HepG2 (cell line): ENCODE measurements at regions not wholly inside any gene's neighbourhood (a gene's known extent, or its start where the extent isn't known, plus 50 kb on each side); places are given as distances from the start of the nearest gene placed in this dataset.

Source experiments
- ESRRA ChIP-seq: sonication (generic); formaldehyde crosslinking; IDR thresholded peaks from 2 replicates; pipeline ENCODE4 v1.5.1; 2020; ENCODE audit warnings: mild to moderate bottlenecking, low read depth, missing genetic modification reagents
- EZH2 ChIP-seq: conservative IDR thresholded peaks from 2 replicates; pipeline ENCODE4 v1.6.1; 2012; ENCODE audit warnings: mild to moderate bottlenecking, low read depth, low read length, moderate library complexity
- HDAC6 ChIP-seq: fragments of 200-600 bp; sonication (generic); IDR thresholded peaks from 2 replicates; pipeline ENCODE4 v1.7.0; 2017; ENCODE audit warnings: mild to moderate bottlenecking, antibody characterized with exemption, low read length, low read depth
- HINFP ChIP-seq: sonication (generic); formaldehyde crosslinking; IDR thresholded peaks from 2 replicates; pipeline ENCODE4 v1.4.0; 2020; ENCODE audit warnings: low read depth, mild to moderate bottlenecking, missing genetic modification reagents
- KLF11 ChIP-seq: IDR thresholded peaks from 2 replicates; pipeline ENCODE4 v1.6.1; 2016; ENCODE audit warnings: missing compliant biosample characterization
- NAIF1 ChIP-seq: sonication (generic); formaldehyde crosslinking; IDR thresholded peaks from 2 replicates; pipeline ENCODE4 v1.5.0; 2020; ENCODE audit warnings: mild to moderate bottlenecking, missing genetic modification reagents, borderline replicate concordance
- NBN ChIP-seq: fragments of 450-650 bp; conservative IDR thresholded peaks from 2 replicates; pipeline ENCODE4 v1.6.1; 2017
- PRPF4 ChIP-seq: fragments of 200-400 bp; formaldehyde crosslinking; IDR thresholded peaks from 2 replicates; pipeline ENCODE4 v1.6.1; 2016; ENCODE audit warnings: low read length, low read depth; ENCODE audit not compliant: poor library complexity, severe bottlenecking
- TEAD2 ChIP-seq: sonication (generic); formaldehyde crosslinking; IDR thresholded peaks from 2 replicates; pipeline ENCODE4 v1.9.0; 2021; ENCODE audit warnings: missing genetic modification reagents
- ZNF598 ChIP-seq: sonication (generic); formaldehyde crosslinking; IDR thresholded peaks from 2 replicates; pipeline ENCODE4 v1.5.1; 2020; ENCODE audit warnings: mild to moderate bottlenecking, missing genetic modification reagents, borderline replicate concordance
- TF ChIP-seq, protein P1 (sequence below): sonication (generic); formaldehyde crosslinking; IDR thresholded peaks from 2 replicates; pipeline ENCODE4 v1.4.0; 2020; ENCODE audit warnings: missing genetic modification reagents, borderline replicate concordance
- TF ChIP-seq, protein P2 (sequence below): sonication (generic); formaldehyde crosslinking; IDR thresholded peaks from 2 replicates; pipeline ENCODE4 v1.4.0; 2020; ENCODE audit warnings: missing genetic modification reagents
- TF ChIP-seq, protein P3 (sequence below): sonication (generic); formaldehyde crosslinking; IDR thresholded peaks from 2 replicates; pipeline ENCODE4 v1.5.0; 2020; ENCODE audit warnings: mild to moderate bottlenecking, missing genetic modification reagents

GRCh38 chr10:91162495-91163268 is 57.8 kb upstream of the PCGF5 start (continued):
- TF ChIP-seq, protein P1, sequence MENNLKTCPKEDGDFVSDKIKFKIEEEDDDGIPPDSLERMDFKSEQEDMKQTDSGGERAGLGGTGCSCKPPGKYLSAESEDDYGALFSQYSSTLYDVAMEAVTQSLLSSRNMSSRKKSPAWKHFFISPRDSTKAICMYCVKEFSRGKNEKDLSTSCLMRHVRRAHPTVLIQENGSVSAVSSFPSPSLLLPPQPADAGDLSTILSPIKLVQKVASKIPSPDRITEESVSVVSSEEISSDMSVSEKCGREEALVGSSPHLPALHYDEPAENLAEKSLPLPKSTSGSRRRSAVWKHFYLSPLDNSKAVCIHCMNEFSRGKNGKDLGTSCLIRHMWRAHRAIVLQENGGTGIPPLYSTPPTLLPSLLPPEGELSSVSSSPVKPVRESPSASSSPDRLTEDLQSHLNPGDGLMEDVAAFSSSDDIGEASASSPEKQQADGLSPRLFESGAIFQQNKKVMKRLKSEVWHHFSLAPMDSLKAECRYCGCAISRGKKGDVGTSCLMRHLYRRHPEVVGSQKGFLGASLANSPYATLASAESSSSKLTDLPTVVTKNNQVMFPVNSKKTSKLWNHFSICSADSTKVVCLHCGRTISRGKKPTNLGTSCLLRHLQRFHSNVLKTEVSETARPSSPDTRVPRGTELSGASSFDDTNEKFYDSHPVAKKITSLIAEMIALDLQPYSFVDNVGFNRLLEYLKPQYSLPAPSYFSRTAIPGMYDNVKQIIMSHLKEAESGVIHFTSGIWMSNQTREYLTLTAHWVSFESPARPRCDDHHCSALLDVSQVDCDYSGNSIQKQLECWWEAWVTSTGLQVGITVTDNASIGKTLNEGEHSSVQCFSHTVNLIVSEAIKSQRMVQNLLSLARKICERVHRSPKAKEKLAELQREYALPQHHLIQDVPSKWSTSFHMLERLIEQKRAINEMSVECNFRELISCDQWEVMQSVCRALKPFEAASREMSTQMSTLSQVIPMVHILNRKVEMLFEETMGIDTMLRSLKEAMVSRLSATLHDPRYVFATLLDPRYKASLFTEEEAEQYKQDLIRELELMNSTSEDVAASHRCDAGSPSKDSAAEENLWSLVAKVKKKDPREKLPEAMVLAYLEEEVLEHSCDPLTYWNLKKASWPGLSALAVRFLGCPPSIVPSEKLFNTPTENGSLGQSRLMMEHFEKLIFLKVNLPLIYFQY, result no peak
- TF ChIP-seq ESRRA (CRISPR knock-in tag) (0 out of 2 replicates have a peak, but pooled peaks have one; percentile 34), KLF11 (CRISPR knock-in tag) (no peak), NAIF1 (CRISPR knock-in tag) (no peak), NBN (no peak), PRPF4 (no peak), EZH2 (no peak), TEAD2 (CRISPR knock-in tag) (no peak), ZNF598 (no peak), HDAC6 (no peak), HINFP (no peak)
- TF ChIP-seq, protein P2, sequence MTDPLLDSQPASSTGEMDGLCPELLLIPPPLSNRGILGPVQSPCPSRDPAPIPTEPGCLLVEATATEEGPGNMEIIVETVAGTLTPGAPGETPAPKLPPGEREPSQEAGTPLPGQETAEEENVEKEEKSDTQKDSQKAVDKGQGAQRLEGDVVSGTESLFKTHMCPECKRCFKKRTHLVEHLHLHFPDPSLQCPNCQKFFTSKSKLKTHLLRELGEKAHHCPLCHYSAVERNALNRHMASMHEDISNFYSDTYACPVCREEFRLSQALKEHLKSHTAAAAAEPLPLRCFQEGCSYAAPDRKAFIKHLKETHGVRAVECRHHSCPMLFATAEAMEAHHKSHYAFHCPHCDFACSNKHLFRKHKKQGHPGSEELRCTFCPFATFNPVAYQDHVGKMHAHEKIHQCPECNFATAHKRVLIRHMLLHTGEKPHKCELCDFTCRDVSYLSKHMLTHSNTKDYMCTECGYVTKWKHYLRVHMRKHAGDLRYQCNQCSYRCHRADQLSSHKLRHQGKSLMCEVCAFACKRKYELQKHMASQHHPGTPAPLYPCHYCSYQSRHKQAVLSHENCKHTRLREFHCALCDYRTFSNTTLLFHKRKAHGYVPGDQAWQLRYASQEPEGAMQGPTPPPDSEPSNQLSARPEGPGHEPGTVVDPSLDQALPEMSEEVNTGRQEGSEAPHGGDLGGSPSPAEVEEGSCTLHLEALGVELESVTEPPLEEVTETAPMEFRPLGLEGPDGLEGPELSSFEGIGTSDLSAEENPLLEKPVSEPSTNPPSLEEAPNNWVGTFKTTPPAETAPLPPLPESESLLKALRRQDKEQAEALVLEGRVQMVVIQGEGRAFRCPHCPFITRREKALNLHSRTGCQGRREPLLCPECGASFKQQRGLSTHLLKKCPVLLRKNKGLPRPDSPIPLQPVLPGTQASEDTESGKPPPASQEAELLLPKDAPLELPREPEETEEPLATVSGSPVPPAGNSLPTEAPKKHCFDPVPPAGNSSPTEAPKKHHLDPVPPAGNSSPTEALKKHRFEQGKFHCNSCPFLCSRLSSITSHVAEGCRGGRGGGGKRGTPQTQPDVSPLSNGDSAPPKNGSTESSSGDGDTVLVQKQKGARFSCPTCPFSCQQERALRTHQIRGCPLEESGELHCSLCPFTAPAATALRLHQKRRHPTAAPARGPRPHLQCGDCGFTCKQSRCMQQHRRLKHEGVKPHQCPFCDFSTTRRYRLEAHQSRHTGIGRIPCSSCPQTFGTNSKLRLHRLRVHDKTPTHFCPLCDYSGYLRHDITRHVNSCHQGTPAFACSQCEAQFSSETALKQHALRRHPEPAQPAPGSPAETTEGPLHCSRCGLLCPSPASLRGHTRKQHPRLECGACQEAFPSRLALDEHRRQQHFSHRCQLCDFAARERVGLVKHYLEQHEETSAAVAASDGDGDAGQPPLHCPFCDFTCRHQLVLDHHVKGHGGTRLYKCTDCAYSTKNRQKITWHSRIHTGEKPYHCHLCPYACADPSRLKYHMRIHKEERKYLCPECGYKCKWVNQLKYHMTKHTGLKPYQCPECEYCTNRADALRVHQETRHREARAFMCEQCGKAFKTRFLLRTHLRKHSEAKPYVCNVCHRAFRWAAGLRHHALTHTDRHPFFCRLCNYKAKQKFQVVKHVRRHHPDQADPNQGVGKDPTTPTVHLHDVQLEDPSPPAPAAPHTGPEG (CRISPR knock-in tag), result no peak
- TF ChIP-seq, protein P3, sequence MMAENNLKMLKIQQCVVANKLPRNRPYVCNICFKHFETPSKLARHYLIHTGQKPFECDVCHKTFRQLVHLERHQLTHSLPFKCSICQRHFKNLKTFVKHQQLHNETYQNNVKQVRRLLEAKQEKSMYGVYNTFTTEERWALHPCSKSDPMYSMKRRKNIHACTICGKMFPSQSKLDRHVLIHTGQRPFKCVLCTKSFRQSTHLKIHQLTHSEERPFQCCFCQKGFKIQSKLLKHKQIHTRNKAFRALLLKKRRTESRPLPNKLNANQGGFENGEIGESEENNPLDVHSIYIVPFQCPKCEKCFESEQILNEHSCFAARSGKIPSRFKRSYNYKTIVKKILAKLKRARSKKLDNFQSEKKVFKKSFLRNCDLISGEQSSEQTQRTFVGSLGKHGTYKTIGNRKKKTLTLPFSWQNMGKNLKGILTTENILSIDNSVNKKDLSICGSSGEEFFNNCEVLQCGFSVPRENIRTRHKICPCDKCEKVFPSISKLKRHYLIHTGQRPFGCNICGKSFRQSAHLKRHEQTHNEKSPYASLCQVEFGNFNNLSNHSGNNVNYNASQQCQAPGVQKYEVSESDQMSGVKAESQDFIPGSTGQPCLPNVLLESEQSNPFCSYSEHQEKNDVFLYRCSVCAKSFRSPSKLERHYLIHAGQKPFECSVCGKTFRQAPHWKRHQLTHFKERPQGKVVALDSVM (CRISPR knock-in tag), result peak; percentile 5; the same call in 1 of the 2 replicates
